ENCODE measurements at regions not wholly inside any gene's neighbourhood (a gene's known extent, or its start where the extent isn't known, plus 50 kb on each side); places are given as distances from the start of the nearest gene placed in this dataset.
"Not testable (repeated sequence)": the region's sequence is repeated elsewhere in the genome, so short reads cannot be mapped to it uniquely, and the experiment has no call there.

DNA sequence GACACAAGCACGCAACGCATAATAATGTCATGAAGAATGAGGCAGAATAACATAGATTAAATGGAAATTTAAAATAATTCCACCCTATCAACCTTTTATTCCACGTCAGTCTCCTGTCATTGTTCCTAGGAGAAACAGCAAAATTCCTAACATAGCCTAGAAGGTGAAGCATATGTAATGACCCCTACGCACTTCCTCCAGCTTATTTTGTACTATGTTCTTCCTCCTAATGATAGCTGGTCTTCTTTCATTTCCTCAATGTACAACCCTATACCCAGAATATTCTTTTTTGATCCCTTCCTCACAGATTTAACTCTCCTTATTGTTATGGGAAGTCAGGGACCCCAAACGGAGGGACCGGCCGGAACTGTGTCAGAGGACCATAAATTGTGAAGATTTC is 122.0 kb upstream of the CARMIL1 start:
- H3K4me3 ChIP-seq (replicated peaks; ENCODE audit: low read depth, low read length), result no peak overlapping the region
- DNase-seq (ENCODE audit: low read depth), result no peak

DNA sequence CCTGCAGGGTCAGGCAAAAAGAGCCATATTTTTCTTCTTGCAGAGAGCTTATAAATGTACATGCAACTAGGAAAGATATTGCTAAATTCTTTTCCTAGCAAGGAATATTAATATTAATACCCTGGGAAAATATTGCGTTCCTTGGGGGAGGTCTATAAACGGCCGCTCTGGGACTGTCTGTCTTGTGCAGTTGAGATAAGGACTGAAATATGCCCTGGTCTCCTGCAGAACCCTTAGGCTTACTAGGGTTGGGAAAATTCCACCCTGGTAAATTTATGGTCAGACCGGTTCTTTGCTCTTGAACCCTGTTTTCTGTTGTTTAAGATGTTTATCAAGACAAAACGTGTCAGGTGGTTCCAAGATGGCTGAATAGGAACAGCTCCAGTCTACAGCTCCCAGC is 121.3 kb upstream of the CARMIL1 start:
- no peak overlapping the region for H3K4me3 ChIP-seq (replicated peaks; ENCODE audit: low read depth, low read length)
- no peak for DNase-seq (ENCODE audit: low read depth)
- TF ChIP-seq, protein P1, sequence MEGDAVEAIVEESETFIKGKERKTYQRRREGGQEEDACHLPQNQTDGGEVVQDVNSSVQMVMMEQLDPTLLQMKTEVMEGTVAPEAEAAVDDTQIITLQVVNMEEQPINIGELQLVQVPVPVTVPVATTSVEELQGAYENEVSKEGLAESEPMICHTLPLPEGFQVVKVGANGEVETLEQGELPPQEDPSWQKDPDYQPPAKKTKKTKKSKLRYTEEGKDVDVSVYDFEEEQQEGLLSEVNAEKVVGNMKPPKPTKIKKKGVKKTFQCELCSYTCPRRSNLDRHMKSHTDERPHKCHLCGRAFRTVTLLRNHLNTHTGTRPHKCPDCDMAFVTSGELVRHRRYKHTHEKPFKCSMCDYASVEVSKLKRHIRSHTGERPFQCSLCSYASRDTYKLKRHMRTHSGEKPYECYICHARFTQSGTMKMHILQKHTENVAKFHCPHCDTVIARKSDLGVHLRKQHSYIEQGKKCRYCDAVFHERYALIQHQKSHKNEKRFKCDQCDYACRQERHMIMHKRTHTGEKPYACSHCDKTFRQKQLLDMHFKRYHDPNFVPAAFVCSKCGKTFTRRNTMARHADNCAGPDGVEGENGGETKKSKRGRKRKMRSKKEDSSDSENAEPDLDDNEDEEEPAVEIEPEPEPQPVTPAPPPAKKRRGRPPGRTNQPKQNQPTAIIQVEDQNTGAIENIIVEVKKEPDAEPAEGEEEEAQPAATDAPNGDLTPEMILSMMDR (IDR thresholded peaks at IDR 0.05; ENCODE audit: low read length, missing control alignments), result no peak

More for the DNA sequence above, 122.0 kb upstream of the CARMIL1 start:
- TF ChIP-seq, protein P1 (IDR thresholded peaks at IDR 0.05; ENCODE audit: low read length, missing control alignments), result no peak

DNA sequence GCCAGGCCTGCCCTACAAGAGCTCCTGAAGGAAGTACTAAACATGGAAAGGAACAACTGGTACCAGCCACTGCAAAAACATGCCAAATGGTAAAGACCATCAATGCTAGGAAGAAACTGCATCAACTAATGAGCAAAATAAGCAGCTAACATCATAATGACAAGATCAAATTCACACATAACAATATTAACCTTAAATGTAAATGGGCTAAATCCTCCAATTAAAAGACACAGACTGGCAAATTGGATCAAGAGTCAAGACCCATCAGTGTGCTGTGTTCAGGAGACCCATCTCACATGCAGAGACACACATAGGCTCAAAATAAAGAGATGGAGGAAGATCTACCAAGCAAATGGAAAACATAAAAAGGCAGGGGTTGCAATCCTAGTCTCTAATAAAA is 119.0 kb upstream of the CARMIL1 start:
- not testable (repeated sequence) for DNase-seq (ENCODE audit: low read depth); H3K4me3 ChIP-seq (replicated peaks; ENCODE audit: low read depth, low read length)

DNA sequence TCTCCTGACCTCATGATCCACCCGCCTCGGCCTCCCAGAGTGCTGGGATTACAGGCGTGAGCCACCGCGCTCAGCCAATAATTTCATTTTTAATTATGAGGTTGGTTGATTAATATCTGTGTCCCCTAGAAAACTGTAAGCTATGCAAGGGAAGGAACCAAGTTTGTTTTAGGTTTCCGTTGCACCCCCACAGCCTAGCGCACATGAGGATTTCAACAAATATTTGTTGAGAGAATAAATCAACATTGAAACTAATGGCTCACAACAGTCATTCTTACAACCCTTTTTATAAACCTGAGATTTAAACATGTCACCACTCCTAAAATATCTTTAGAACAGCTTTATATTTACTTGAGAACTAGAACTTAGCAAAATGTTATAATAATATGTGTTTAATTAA is 114.0 kb upstream of the CARMIL1 start:
- TF ChIP-seq, protein P1 (IDR thresholded peaks at IDR 0.05; ENCODE audit: low read length, missing control alignments), result no peak
- DNase-seq (ENCODE audit: low read depth), result no peak
- H3K4me3 ChIP-seq (replicated peaks; ENCODE audit: low read depth, low read length), result peak overlapping the region; percentile 27

DNA sequence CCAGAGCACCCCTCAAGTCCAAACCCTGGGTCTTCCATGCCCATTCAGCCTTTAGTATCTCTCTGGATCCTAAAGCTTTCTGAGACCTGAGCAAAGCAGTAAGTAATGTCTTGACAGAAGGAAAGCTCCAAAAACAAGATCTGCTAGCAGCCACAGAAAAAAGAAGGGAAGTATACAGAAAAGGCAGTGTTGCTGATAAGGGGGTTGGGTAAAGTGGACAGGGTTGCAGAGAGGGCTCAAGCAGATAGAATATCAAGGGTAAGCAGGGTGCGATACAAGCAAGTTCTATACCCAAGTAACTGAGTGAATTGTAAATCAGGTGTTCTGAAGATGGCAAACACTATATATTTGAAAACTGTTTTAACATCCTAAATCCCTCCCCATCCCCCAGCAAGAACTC is 113.4 kb upstream of the CARMIL1 start:
- peak overlapping the region; percentile 27 for H3K4me3 ChIP-seq (replicated peaks; ENCODE audit: low read depth, low read length)
- no peak for DNase-seq (ENCODE audit: low read depth)

DNA sequence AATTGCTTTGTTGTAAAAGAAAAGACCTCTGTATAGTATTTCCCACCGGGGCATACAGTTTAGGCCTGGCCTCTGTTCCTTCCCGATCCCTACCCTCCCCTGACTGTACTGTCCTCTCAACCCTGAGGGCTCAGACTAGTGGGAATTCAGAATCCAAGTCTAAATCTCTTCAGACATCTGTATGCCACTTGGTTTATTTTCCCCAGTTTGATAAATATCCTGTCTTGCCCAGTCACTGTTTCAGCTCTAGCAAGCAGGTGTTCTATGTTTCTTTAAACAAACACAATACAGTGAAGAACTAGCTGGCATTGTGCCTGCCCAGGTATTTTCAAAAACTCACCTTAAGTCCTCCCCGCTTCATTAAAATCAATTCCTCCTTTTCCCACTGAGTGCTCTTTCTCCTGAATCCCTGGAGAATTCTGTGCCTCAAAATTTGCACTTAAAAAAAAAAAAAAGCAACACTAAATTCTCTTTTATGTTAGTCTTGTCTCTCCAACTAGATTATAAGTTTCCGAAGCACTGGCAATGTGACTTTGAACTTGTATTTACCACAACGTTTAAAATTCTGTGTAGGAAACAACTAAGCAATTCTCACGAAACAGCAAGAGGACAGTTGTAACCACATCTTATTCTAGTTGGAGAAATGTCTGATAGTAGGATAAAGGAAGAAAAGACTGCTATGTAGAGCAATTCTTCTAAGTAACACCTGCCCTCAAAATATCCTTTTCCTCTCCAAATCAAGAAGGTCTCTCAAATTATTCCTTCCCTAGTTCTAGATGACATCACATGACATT is 112.0 kb upstream of the CARMIL1 start:
- H3K4me3 ChIP-seq (replicated peaks; ENCODE audit: low read depth, low read length), result no peak overlapping the region
- DNase-seq (ENCODE audit: low read depth), result no peak
- TF ChIP-seq, protein P1 (IDR thresholded peaks at IDR 0.05; ENCODE audit: low read length, missing control alignments), result no peak

More for the DNA sequence above, 113.4 kb upstream of the CARMIL1 start:
- TF ChIP-seq, protein P1 (IDR thresholded peaks at IDR 0.05; ENCODE audit: low read length, missing control alignments), result no peak

DNA sequence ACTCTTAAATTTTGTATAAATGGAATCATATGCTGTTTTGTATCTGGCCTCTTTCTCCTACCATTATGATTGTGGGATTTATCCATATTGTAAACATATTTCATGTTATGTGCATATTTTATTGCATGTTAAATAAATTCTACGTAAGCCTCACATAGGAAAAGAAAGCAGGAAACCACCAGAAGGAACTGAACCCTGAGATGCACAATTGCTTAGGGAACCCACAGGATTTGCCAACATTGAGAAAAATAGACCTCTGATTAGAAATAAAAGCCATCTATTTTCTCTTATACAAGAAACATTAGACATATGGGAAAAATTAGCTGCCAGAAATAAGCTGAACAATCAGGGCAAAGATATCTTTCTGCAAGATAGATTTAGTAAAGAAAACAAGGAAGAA is 111.2 kb upstream of the CARMIL1 start:
- no peak overlapping the region for H3K4me3 ChIP-seq (replicated peaks; ENCODE audit: low read depth, low read length)
- no peak for DNase-seq (ENCODE audit: low read depth)
- TF ChIP-seq, protein P1 (IDR thresholded peaks at IDR 0.05; ENCODE audit: low read length, missing control alignments), result no peak
